ENCODE measurements at regions not wholly inside any gene's neighbourhood (a gene's known extent, or its start where the extent isn't known, plus 50 kb on each side); places are given as distances from the start of the nearest gene placed in this dataset.

- Histone ChIP-seq H3K4me3 (ENCODE audit: insufficient read depth, low read depth, low read length) (no peak overlapping the region), H3K4me2 (ENCODE audit: low read length) (no peak overlapping the region)
- H3K4me1 Mint-ChIP-seq (ENCODE audit: low read depth, unreplicated experiment), result peaks cover 4% of the 10 kb centered on the region
Observed at GRCh38 chr7:25859412-25860274, 292.4 kb upstream of the NFE2L3 start.

GRCh38 chr7:25860275-25861163 lies 291.5 kb upstream of the NFE2L3 start:
- Histone ChIP-seq H3K9me3 (ENCODE audit: insufficient read depth, low read depth, low read length) (no peaks in the 10 kb centered on the region), H3K79me2 (ENCODE audit: insufficient read depth, low read length) (no peaks in the 10 kb centered on the region), H3K36me3 (ENCODE audit: insufficient read depth, low read length) (no peaks in the 10 kb centered on the region), H3K9ac (ENCODE audit: low read length) (no peak overlapping the region), H3K27me3 (ENCODE audit: insufficient read depth, low read length) (peaks cover 77% of the 10 kb centered on the region), H3K4me2 (ENCODE audit: low read length) (peak overlapping the region; percentile 24), H2AFZ (ENCODE audit: low read depth, low read length) (no peak overlapping the region), H3K4me1 (ENCODE audit: insufficient read depth, low read length) (peaks cover 9% of the 10 kb centered on the region), H4K20me1 (ENCODE audit: insufficient read depth, low read length) (no peaks in the 10 kb centered on the region), H3K4me3 (ENCODE audit: insufficient read depth, low read depth, low read length) (no peak overlapping the region), H3K27ac (ENCODE audit: low read depth, low read length) (no peak overlapping the region)
- FAIRE-seq (no peak), DNase-seq (ENCODE audit: low read depth) (no peak)
- peak overlapping the region; percentile 64 for H3K4me3 Mint-ChIP-seq (ENCODE audit: unreplicated experiment)
- H3K27ac Mint-ChIP-seq (ENCODE audit: unreplicated experiment), result no peak overlapping the region
- H3K27me3 Mint-ChIP-seq (ENCODE audit: low read depth, unreplicated experiment), result peaks cover 45% of the 10 kb centered on the region
- H3K36me3 Mint-ChIP-seq (ENCODE audit: low read depth, unreplicated experiment), result peaks cover 3% of the 10 kb centered on the region
- peaks cover 13% of the 10 kb centered on the region for H3K9me3 Mint-ChIP-seq (ENCODE audit: unreplicated experiment)
- peaks cover 4% of the 10 kb centered on the region for H3K4me1 Mint-ChIP-seq (ENCODE audit: low read depth, unreplicated experiment)
- TF ChIP-seq EZH2 (IDR thresholded peaks at IDR 0.05; ENCODE audit: insufficient read depth, low read length), result peak; percentile 81
- no peak for TF ChIP-seq CTCF (IDR thresholded peaks at IDR 0.05; ENCODE audit: insufficient read depth, low read depth, low read length)

More at GRCh38 chr7:25859412-25860274, 292.4 kb upstream of the NFE2L3 start:
- DNase-seq (ENCODE audit: low read depth) (no peak), FAIRE-seq (no peak)
- H3K27me3 Mint-ChIP-seq (ENCODE audit: low read depth, unreplicated experiment), result peaks cover 40% of the 10 kb centered on the region
- Histone ChIP-seq H3K9ac (ENCODE audit: low read length) (no peak overlapping the region), H4K20me1 (ENCODE audit: insufficient read depth, low read length) (no peaks in the 10 kb centered on the region), H2AFZ (ENCODE audit: low read depth, low read length) (no peak overlapping the region), H3K4me1 (ENCODE audit: insufficient read depth, low read length) (peaks cover 9% of the 10 kb centered on the region), H3K36me3 (ENCODE audit: insufficient read depth, low read length) (no peaks in the 10 kb centered on the region), H3K27me3 (ENCODE audit: insufficient read depth, low read length) (peaks cover 71% of the 10 kb centered on the region), H3K27ac (ENCODE audit: low read depth, low read length) (no peak overlapping the region), H3K9me3 (ENCODE audit: insufficient read depth, low read depth, low read length) (no peaks in the 10 kb centered on the region), H3K79me2 (ENCODE audit: insufficient read depth, low read length) (no peaks in the 10 kb centered on the region)
- no peak overlapping the region for H3K27ac Mint-ChIP-seq (ENCODE audit: unreplicated experiment)
- peaks cover 3% of the 10 kb centered on the region for H3K36me3 Mint-ChIP-seq (ENCODE audit: low read depth, unreplicated experiment)
- peaks cover 13% of the 10 kb centered on the region for H3K9me3 Mint-ChIP-seq (ENCODE audit: unreplicated experiment)
- TF ChIP-seq CTCF (IDR thresholded peaks at IDR 0.05; ENCODE audit: insufficient read depth, low read depth, low read length) (no peak), EZH2 (IDR thresholded peaks at IDR 0.05; ENCODE audit: insufficient read depth, low read length) (no peak)
- peak overlapping the region; percentile 64 for H3K4me3 Mint-ChIP-seq (ENCODE audit: unreplicated experiment)

Data from astrocyte (in vitro differentiated cells and primary cell).